ENCODE measurements at regions not wholly inside any gene's neighbourhood (a gene's known extent, or its start where the extent isn't known, plus 50 kb on each side); places are given as distances from the start of the nearest gene placed in this dataset.

- no peak overlapping the region for H3K4me3 ChIP-seq (ENCODE audit: low read depth, low read length)
- no peak for TF ChIP-seq CTCF (IDR thresholded peaks at IDR 0.05; ENCODE audit: low read depth, low read length)
These were observed 151.9 kb downstream of the MACROH2A1 start for GRCh38 chr5:135246923-135247795.

GRCh38 chr5:135246605-135246922, 152.5 kb downstream of the MACROH2A1 start:
- TF ChIP-seq CTCF (IDR thresholded peaks at IDR 0.05; ENCODE audit: low read depth, low read length) = no peak
- H3K4me3 ChIP-seq (ENCODE audit: low read depth, low read length) = no peak overlapping the region

GRCh38 chr5:135245521-135246499, 153.2 kb downstream of the MACROH2A1 start:
- TF ChIP-seq CTCF (IDR thresholded peaks at IDR 0.05; ENCODE audit: low read depth, low read length) = no peak
- H3K4me3 ChIP-seq (ENCODE audit: low read depth, low read length) = no peak overlapping the region

- no peak for TF ChIP-seq CTCF (IDR thresholded peaks at IDR 0.05; ENCODE audit: low read depth, low read length)
These were observed 154.4 kb downstream of the MACROH2A1 start for GRCh38 chr5:135244620-135245021.

GRCh38 chr5:135243556-135244285, 155.3 kb downstream of the MACROH2A1 start:
- no peak overlapping the region for H3K4me3 ChIP-seq (ENCODE audit: low read depth, low read length)
- no peak for TF ChIP-seq CTCF (IDR thresholded peaks at IDR 0.05; ENCODE audit: low read depth, low read length)

More at GRCh38 chr5:135244620-135245021, 154.4 kb downstream of the MACROH2A1 start:
- H3K4me3 ChIP-seq (ENCODE audit: low read depth, low read length) = no peak overlapping the region

GRCh38 chr5:135242866-135243555, 156.0 kb downstream of the MACROH2A1 start:
- H3K4me3 ChIP-seq (ENCODE audit: low read depth, low read length) = no peak overlapping the region
- TF ChIP-seq CTCF (IDR thresholded peaks at IDR 0.05; ENCODE audit: low read depth, low read length) = no peak

Measured in WI38 (cell line).